IMR-90 (cell line): ENCODE measurements at regions not wholly inside any gene's neighbourhood (a gene's known extent, or its start where the extent isn't known, plus 50 kb on each side); places are given as distances from the start of the nearest gene placed in this dataset.

Experiments used
- ATAC-seq: fragments of 200-7000 bp; cut with Tn5 transposase; 2 replicates; pipeline ENCODE4 v1.9.1; 2020; ENCODE audit warnings: low read depth, mild to moderate bottlenecking, moderate library complexity
- BruUV-seq: library from RNA; stranded (reverse); fragments of 400-500 nt; replicated peaks from 2 replicates; lab custom pipeline; 2021; lab: Mats Ljungman, UMichigan
- CTCF ChIA-PET: fragments of 300-600 bp; formaldehyde crosslinking; extraction: SDS; loops from one replicate; lab custom pipeline; 2021; ENCODE audit warnings: antibody characterized with exemption; lab: Yijun Ruan, JAX
- POLR2A ChIA-PET: fragments of 300-600 bp; sonication (Branson Sonifier 250); formaldehyde crosslinking; loops from one replicate; lab custom pipeline; 2022; ENCODE audit warnings: antibody characterized with exemption; ENCODE audit not compliant: unreplicated experiment; lab: Charles Lee
- DNase-seq: peaks from one replicate; pipeline ENCODE4 v3.0.0; 2013
- H2AFZ ChIP-seq: replicated peaks from 2 replicates; pipeline ENCODE3; 2013; ENCODE audit warnings: low read length, mild to moderate bottlenecking; ENCODE audit not compliant: poor library complexity
- H2AK5ac ChIP-seq: 2 replicates; pipeline ENCODE4 v1.6.1; 2013; ENCODE audit warnings: low read depth, low read length, inconsistent platforms
- H2AK9ac ChIP-seq: replicated peaks from 2 replicates; pipeline ENCODE3; 2013; ENCODE audit warnings: mild to moderate bottlenecking, low read depth, low read length, moderate library complexity; ENCODE audit not compliant: poor library complexity
- H2BK120ac ChIP-seq: 2 replicates; pipeline ENCODE4 v1.6.1; 2013; ENCODE audit warnings: low read depth, low read length, inconsistent platforms
- H2BK15ac ChIP-seq: 3 replicates; pipeline ENCODE4 v1.6.1; 2013; ENCODE audit warnings: low read depth, low read length, inconsistent platforms
- H2BK20ac ChIP-seq: 2 replicates; pipeline ENCODE4 v1.6.1; 2013; ENCODE audit warnings: low read depth, mild to moderate bottlenecking, inconsistent platforms, low read length, moderate library complexity
- H2BK5ac ChIP-seq: 2 replicates; pipeline ENCODE4 v1.6.1; 2013; ENCODE audit warnings: mild to moderate bottlenecking, low read depth, low read length, inconsistent platforms; ENCODE audit not compliant: poor library complexity, severe bottlenecking
- H3K14ac ChIP-seq: replicated peaks from 2 replicates; pipeline ENCODE4 v1.6.1; 2013; ENCODE audit warnings: low read depth, low read length, inconsistent platforms
- H3K18ac ChIP-seq: 2 replicates; pipeline ENCODE4 v1.6.1; 2013; ENCODE audit warnings: low read depth, low read length, control low read depth
- H3K23ac ChIP-seq: 2 replicates; pipeline ENCODE4 v1.6.1; 2013; ENCODE audit warnings: low read depth, low read length, inconsistent platforms
- H3K27ac ChIP-seq: 2 replicates; pipeline ENCODE4 v1.5.1; 2013; ENCODE audit warnings: mild to moderate bottlenecking, control low read depth, low read length; ENCODE audit not compliant: insufficient read depth
- H3K27me3 ChIP-seq: 2 replicates; pipeline ENCODE4 v1.6.1; 2013; ENCODE audit warnings: low read length; ENCODE audit not compliant: control insufficient read depth, insufficient read depth
- H3K36me3 ChIP-seq: 2 replicates; pipeline ENCODE4 v1.6.1; 2013; ENCODE audit warnings: low read length, mixed read lengths; ENCODE audit not compliant: control insufficient read depth, insufficient read depth
- H3K4ac ChIP-seq: 2 replicates; pipeline ENCODE4 v1.6.1; 2013; ENCODE audit warnings: low read depth, low read length, inconsistent platforms
- H3K4me1 ChIP-seq: 2 replicates; pipeline ENCODE4 v1.6.1; 2013; ENCODE audit warnings: low read length, mixed read lengths; ENCODE audit not compliant: control insufficient read depth, insufficient read depth
- H3K4me2 ChIP-seq: 2 replicates; pipeline ENCODE4 v1.6.1; 2013; ENCODE audit warnings: low read depth, mild to moderate bottlenecking, control low read depth, low read length, moderate library complexity
- H3K4me3 ChIP-seq: 2 replicates; pipeline ENCODE4 v1.5.1; 2013; ENCODE audit warnings: low read depth, mild to moderate bottlenecking, control low read depth, low read length, moderate library complexity; ENCODE audit not compliant: insufficient read depth
- H3K56ac ChIP-seq: 2 replicates; pipeline ENCODE4 v1.6.1; 2013; ENCODE audit warnings: low read length, inconsistent platforms; ENCODE audit not compliant: insufficient read depth; ENCODE audit errors: extremely low read depth
- H3K79me1 ChIP-seq, 2 experiments: 2 replicates each; pipeline ENCODE4 v1.6.1; 2013; ENCODE audit warnings: low read length in 2 of 2, inconsistent platforms in 1 of 2, low read depth in 1 of 2
- H3K9ac ChIP-seq: 2 replicates; pipeline ENCODE4 v1.6.1; 2013; ENCODE audit warnings: low read depth, low read length, control low read depth
- H3K9me1 ChIP-seq: 2 replicates; pipeline ENCODE4 v1.6.1; 2013; ENCODE audit warnings: low read length, inconsistent platforms; ENCODE audit not compliant: insufficient read depth
- H3K9me3 ChIP-seq: 2 replicates; pipeline ENCODE4 v1.6.1; 2013; ENCODE audit warnings: low read length; ENCODE audit not compliant: control insufficient read depth, insufficient read depth
- H4K20me1 ChIP-seq: 2 replicates; pipeline ENCODE4 v1.6.1; 2013; ENCODE audit warnings: low read length, inconsistent platforms; ENCODE audit not compliant: insufficient read depth
- H4K5ac ChIP-seq: 2 replicates; pipeline ENCODE4 v1.6.1; 2013; ENCODE audit warnings: mild to moderate bottlenecking, low read depth, low read length, control low read depth
- H4K8ac ChIP-seq, 2 experiments: 2 replicates each; pipeline ENCODE4 v1.6.1; 2013; ENCODE audit warnings: low read depth in 2 of 2, low read length in 2 of 2, control low read depth in 1 of 2, inconsistent platforms in 1 of 2
- H4K91ac ChIP-seq: 2 replicates; pipeline ENCODE4 v1.6.1; 2013; ENCODE audit warnings: low read depth, low read length, inconsistent platforms; ENCODE audit not compliant: insufficient read depth
- CEBPB ChIP-seq: IDR thresholded peaks from 2 replicates; pipeline ENCODE4 v1.6.1; 2012; ENCODE audit warnings: low read depth, low read length, improper control_type of control experiment
- CHD1 ChIP-seq: IDR thresholded peaks from 2 replicates; pipeline ENCODE4 v1.6.1; 2012; ENCODE audit warnings: low read depth, low read length, improper control_type of control experiment
- ELK1 ChIP-seq: fragments of 150-350 bp; IDR thresholded peaks from 2 replicates; pipeline ENCODE4 v1.6.1; 2016; ENCODE audit warnings: low read depth, mild to moderate bottlenecking, low read length, moderate library complexity, borderline replicate concordance
- FOS ChIP-seq: fragments of 150-350 bp; IDR thresholded peaks from 2 replicates; pipeline ENCODE4 v1.6.1; 2016; ENCODE audit warnings: low read depth, low read length
- MAFK ChIP-seq: IDR thresholded peaks from 2 replicates; pipeline ENCODE4 v1.6.1; 2012; ENCODE audit warnings: low read depth, low read length, improper control_type of control experiment
- MAZ ChIP-seq: IDR thresholded peaks from 2 replicates; pipeline ENCODE4 v1.6.1; 2012; ENCODE audit warnings: low read depth, mild to moderate bottlenecking, low read length, improper control_type of control experiment, moderate library complexity, borderline replicate concordance
- MXI1 ChIP-seq: IDR thresholded peaks from 2 replicates; pipeline ENCODE4 v1.6.1; 2012; ENCODE audit warnings: low read depth, mild to moderate bottlenecking, low read length, moderate library complexity, borderline replicate concordance
- NFE2L2 ChIP-seq: fragments of 150-350 bp; IDR thresholded peaks from 2 replicates; pipeline ENCODE4 v1.6.1; 2016; ENCODE audit warnings: low read depth, mild to moderate bottlenecking, low read length
- POLR2A ChIP-seq: IDR thresholded peaks from 2 replicates; pipeline ENCODE4 v1.6.1; 2012; ENCODE audit warnings: mild to moderate bottlenecking, low read depth, low read length
- RFX5 ChIP-seq: IDR thresholded peaks from 2 replicates; pipeline ENCODE4 v1.8.0; 2012; ENCODE audit warnings: low read depth, mild to moderate bottlenecking, low read length, moderate library complexity
- WGBS, 2 experiments: methylation state at CpG; one replicate each; pipeline versions ENCODE4 v1.1.5 to v1.1.7; 2013; ENCODE audit warnings: missing lambda C conversion rate in 2 of 2; ENCODE audit not compliant: insufficient read length in 1 of 2; ENCODE audit errors: extremely low coverage in 2 of 2; 5-methylcytosine and 5-hydroxymethylcytosine counted together
- dilution Hi-C: fragments of 300-500 bp; cut with HindIII; formaldehyde crosslinking; loops from one replicate; pipeline ENCODE4 v1.14.3; 2018; ENCODE audit warnings: low sequenced_read_pairs; ENCODE audit not compliant: unreplicated experiment
- in situ Hi-C: fragments of 300-500 bp; cut with MboI; formaldehyde crosslinking; loops from 3 replicates; pipeline ENCODE4 v1.14.3; 2019; ENCODE audit warnings: low sequenced_read_pairs, inconsistent platforms, mixed read lengths
- intact Hi-C: fragments of 100-400 bp; cut with micrococcal nuclease; formaldehyde crosslinking; loops from 2 replicates; pipeline ENCODE4 v1.10.0; 2022
- TF ChIP-seq, protein P1 (sequence below): fragments of 150-350 bp; IDR thresholded peaks from 2 replicates; pipeline ENCODE4 v1.6.1; 2017; ENCODE audit warnings: mild to moderate bottlenecking, antibody characterized with exemption, low read length, low read depth
- TF ChIP-seq, protein P2 (sequence below): conservative IDR thresholded peaks from 2 replicates; pipeline ENCODE4 v1.5.1; 2012; ENCODE audit warnings: mild to moderate bottlenecking, low read depth, low read length, improper control_type of control experiment

DNA sequence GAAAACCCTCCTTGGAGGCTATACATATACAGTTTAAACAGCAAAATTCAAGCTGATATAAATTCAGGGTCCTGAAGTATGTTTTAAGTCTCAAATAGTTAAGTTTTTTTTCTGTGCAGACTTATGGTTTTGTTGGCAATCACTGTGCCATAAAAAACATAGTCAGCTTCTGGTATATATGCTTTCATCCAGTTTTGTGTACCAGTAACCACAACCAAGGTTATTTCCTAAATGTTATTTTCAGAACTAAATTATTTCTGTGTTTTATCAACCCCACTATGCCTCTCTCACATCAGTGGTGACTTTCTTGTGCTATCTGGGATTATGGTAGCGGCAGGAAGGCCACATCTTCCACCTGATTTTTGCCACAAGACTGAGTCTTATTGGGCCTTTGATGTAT, 107.7 kb upstream of the SMARCA2 start:
- Histone ChIP-seq H3K79me1 (no peaks in the 10 kb centered on the region), H4K20me1 (no peaks in the 10 kb centered on the region), H4K8ac (no peak overlapping the region), H2AFZ (no peak overlapping the region), H2BK20ac (no peak overlapping the region), H3K9me1 (no peaks in the 10 kb centered on the region), H2AK5ac (no peak overlapping the region), H4K91ac (no peak overlapping the region), H3K4me2 (no peak overlapping the region), H4K5ac (no peak overlapping the region), H3K23ac (no peak overlapping the region), H3K14ac (no peak overlapping the region), H3K36me3 (no peaks in the 10 kb centered on the region), H2BK15ac (no peak overlapping the region), H3K4ac (no peak overlapping the region), H3K56ac (no peak overlapping the region), H3K9me3 (0 out of 2 replicates have a peak, but pooled peaks cover 2% of the 10 kb centered on the region), H2AK9ac (no peak overlapping the region), H2BK120ac (no peak overlapping the region), H2BK5ac (no peak overlapping the region), H3K9ac (no peak overlapping the region), H3K27me3 (no peaks in the 10 kb centered on the region), H3K27ac (no peak overlapping the region), H3K4me3 (no peak overlapping the region), H3K4me1 (no peaks in the 10 kb centered on the region), H3K18ac (no peak overlapping the region)
- CTCF ChIA-PET, result no interaction called here
- ATAC-seq, result no peak
- dilution Hi-C loops (no loop called here), in situ Hi-C loops (no loop called here), intact Hi-C loops (no loop called here)
- POLR2A ChIA-PET, result no interaction called here
- BruUV-seq, result no TSS peak
- no CpG with 5 or more reads among the region's 1 CpG for WGBS, 2 experiments
- TF ChIP-seq RFX5, result no peak
- no peak for TF ChIP-seq POLR2A
- TF ChIP-seq NFE2L2, result no peak
- TF ChIP-seq MAZ, result no peak
- no peak for TF ChIP-seq FOS
- TF ChIP-seq, protein P1, sequence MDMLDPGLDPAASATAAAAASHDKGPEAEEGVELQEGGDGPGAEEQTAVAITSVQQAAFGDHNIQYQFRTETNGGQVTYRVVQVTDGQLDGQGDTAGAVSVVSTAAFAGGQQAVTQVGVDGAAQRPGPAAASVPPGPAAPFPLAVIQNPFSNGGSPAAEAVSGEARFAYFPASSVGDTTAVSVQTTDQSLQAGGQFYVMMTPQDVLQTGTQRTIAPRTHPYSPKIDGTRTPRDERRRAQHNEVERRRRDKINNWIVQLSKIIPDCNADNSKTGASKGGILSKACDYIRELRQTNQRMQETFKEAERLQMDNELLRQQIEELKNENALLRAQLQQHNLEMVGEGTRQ, result no peak
- no peak for TF ChIP-seq CEBPB
- no peak for TF ChIP-seq MAFK
- TF ChIP-seq, protein P2, sequence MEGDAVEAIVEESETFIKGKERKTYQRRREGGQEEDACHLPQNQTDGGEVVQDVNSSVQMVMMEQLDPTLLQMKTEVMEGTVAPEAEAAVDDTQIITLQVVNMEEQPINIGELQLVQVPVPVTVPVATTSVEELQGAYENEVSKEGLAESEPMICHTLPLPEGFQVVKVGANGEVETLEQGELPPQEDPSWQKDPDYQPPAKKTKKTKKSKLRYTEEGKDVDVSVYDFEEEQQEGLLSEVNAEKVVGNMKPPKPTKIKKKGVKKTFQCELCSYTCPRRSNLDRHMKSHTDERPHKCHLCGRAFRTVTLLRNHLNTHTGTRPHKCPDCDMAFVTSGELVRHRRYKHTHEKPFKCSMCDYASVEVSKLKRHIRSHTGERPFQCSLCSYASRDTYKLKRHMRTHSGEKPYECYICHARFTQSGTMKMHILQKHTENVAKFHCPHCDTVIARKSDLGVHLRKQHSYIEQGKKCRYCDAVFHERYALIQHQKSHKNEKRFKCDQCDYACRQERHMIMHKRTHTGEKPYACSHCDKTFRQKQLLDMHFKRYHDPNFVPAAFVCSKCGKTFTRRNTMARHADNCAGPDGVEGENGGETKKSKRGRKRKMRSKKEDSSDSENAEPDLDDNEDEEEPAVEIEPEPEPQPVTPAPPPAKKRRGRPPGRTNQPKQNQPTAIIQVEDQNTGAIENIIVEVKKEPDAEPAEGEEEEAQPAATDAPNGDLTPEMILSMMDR, result no peak
- TF ChIP-seq MXI1, result no peak
- no peak for TF ChIP-seq ELK1
- no peak for TF ChIP-seq CHD1
- no peak for DNase-seq
